Prostate gland (tissue), 2 donors: ENCODE measurements at regions not wholly inside any gene's neighbourhood (a gene's known extent, or its start where the extent isn't known, plus 50 kb on each side); places are given as distances from the start of the nearest gene placed in this dataset.

ENCODE experiments used
- DNase-seq: peaks from one replicate; pipeline ENCODE4 v3.0.0-alpha.2; 2019; ENCODE audit warnings: low spot score
- H3K27ac ChIP-seq, 2 donors: fragments of 200-600 bp; sonication (generic); 2 replicates each; pipeline ENCODE4 v1.5.1; 2017 to 2019
- H3K27me3 ChIP-seq: fragments of 200-600 bp; sonication (generic); replicated peaks from 2 replicates; pipeline ENCODE4 v1.5.1; 2019; ENCODE audit not compliant: insufficient read depth
- H3K36me3 ChIP-seq, 2 donors: fragments of 200-600 bp; sonication (generic); 1 replicate in 1 of 2; 2 replicates in 1 of 2; pipeline versions ENCODE4 v1.5.1 to v1.8.1; 2017 to 2019
- H3K4me1 ChIP-seq: fragments of 200-600 bp; sonication (generic); replicated peaks from 2 replicates; pipeline ENCODE4 v1.5.1; 2019
- H3K4me3 ChIP-seq, 2 donors: fragments of 200-600 bp; sonication (generic); 2 replicates each; pipeline ENCODE4 v1.5.1; 2017 to 2019
- H3K9me3 ChIP-seq: fragments of 200-600 bp; sonication (generic); 2 replicates; pipeline ENCODE4 v1.5.1; 2017
- CTCF ChIP-seq, 4 experiments: fragments of 200-600 bp in 2 of 4; fragments of 450-650 bp in 2 of 4; sonication (generic) in 2 of 4; IDR thresholded peaks; 1 replicate in 3 of 4; 2 replicates in 1 of 4; pipeline ENCODE4 v1.5.1; 2016 to 2019; ENCODE audit warnings: antibody characterized with exemption in 4 of 4, mild to moderate bottlenecking in 2 of 4, moderate library complexity in 2 of 4
- POLR2A ChIP-seq: fragments of 450-650 bp; IDR thresholded peaks from one replicate; pipeline ENCODE4 v1.6.1; 2016; ENCODE audit warnings: antibody characterized with exemption, mild to moderate bottlenecking
- POLR2AphosphoS5 ChIP-seq: sonication (generic); formaldehyde crosslinking; IDR thresholded peaks from one replicate; pipeline ENCODE4 v1.6.1; 2017; ENCODE audit warnings: antibody characterized with exemption
- WGBS: methylation state at CpG from one replicate; pipeline ENCODE4 v1.1.5; 2018; 5-methylcytosine and 5-hydroxymethylcytosine counted together
- intact Hi-C: fragments of 100-400 bp; cut with DNase I; formaldehyde crosslinking; loops from one replicate; pipeline ENCODE4 v1.14.2; 2022

GRCh38 chr2:103451283-103451682 is 689.5 kb downstream of the TMEM182 start:
- no peaks in the 10 kb centered on the region for H3K36me3 ChIP-seq
- TF ChIP-seq POLR2AphosphoS5: no peak
- TF ChIP-seq POLR2A: no peak
- no peak for TF ChIP-seq CTCF (IDR thresholded peaks at IDR 0.05)
- no peaks in the 10 kb centered on the region for H3K4me1 ChIP-seq
- DNase-seq: no peak
- no peak overlapping the region for H3K4me3 ChIP-seq
- H3K27ac ChIP-seq: no peak overlapping the region
- 82% methylated on average over 1 of the region's 1 CpG for WGBS
- no peaks in the 10 kb centered on the region for H3K9me3 ChIP-seq
- intact Hi-C loops: no loop called here
- H3K27me3 ChIP-seq: no peaks in the 10 kb centered on the region

GRCh38 chr2:103459283-103459682 is 697.5 kb downstream of the TMEM182 start:
- no peaks in the 10 kb centered on the region for H3K27me3 ChIP-seq
- DNase-seq: no peak
- intact Hi-C loops: no loop called here
- H3K4me3 ChIP-seq: no peak overlapping the region
- no peaks in the 10 kb centered on the region for H3K9me3 ChIP-seq
- H3K27ac ChIP-seq: no peak overlapping the region
- WGBS: 24% methylated on average over 2 of the region's 2 CpGs
- H3K36me3 ChIP-seq: no peaks in the 10 kb centered on the region
- TF ChIP-seq POLR2AphosphoS5 (no peak), POLR2A (no peak), CTCF (IDR thresholded peaks at IDR 0.05) (no peak)
- H3K4me1 ChIP-seq: no peaks in the 10 kb centered on the region

- no peaks in the 10 kb centered on the region for H3K36me3 ChIP-seq
- no peaks in the 10 kb centered on the region for H3K27me3 ChIP-seq
- 93% methylated on average over 2 of the region's 2 CpGs for WGBS
Observed at GRCh38 chr2:103462101-103462500, 700.3 kb downstream of the TMEM182 start.

GRCh38 chr2:103462712-103463111 is 700.9 kb downstream of the TMEM182 start:
- Histone ChIP-seq H3K36me3 (no peaks in the 10 kb centered on the region), H3K27ac (no peak overlapping the region), H3K4me3 (no peak overlapping the region), H3K9me3 (no peaks in the 10 kb centered on the region), H3K4me1 (no peaks in the 10 kb centered on the region), H3K27me3 (no peaks in the 10 kb centered on the region)
- WGBS: 95% methylated on average over 2 of the region's 2 CpGs
- no peak for DNase-seq
- TF ChIP-seq POLR2AphosphoS5: no peak
- no peak for TF ChIP-seq POLR2A
- intact Hi-C loops: no loop called here

More at GRCh38 chr2:103462101-103462500, 700.3 kb downstream of the TMEM182 start:
- intact Hi-C loops: no loop called here
- DNase-seq: no peak
- Histone ChIP-seq H3K9me3 (no peaks in the 10 kb centered on the region), H3K4me1 (no peaks in the 10 kb centered on the region), H3K27ac (no peak overlapping the region), H3K4me3 (no peak overlapping the region)
- TF ChIP-seq POLR2A (no peak), POLR2AphosphoS5 (no peak), CTCF (IDR thresholded peaks at IDR 0.05) (no peak)

GRCh38 chr2:103464831-103465230 is 703.0 kb downstream of the TMEM182 start:
- intact Hi-C loops: no loop called here
- TF ChIP-seq POLR2A: no peak
- no peak for TF ChIP-seq POLR2AphosphoS5
- TF ChIP-seq CTCF (IDR thresholded peaks at IDR 0.05): no peak
- WGBS: 70% methylated on average over 7 of the region's 7 CpGs

More at GRCh38 chr2:103464831-103465230, 703.0 kb downstream of the TMEM182 start:
- DNase-seq: no peak
- H3K4me3 ChIP-seq: no peak overlapping the region
- no peaks in the 10 kb centered on the region for H3K9me3 ChIP-seq
- no peak overlapping the region for H3K27ac ChIP-seq
- H3K36me3 ChIP-seq: no peaks in the 10 kb centered on the region
- no peaks in the 10 kb centered on the region for H3K4me1 ChIP-seq
- no peaks in the 10 kb centered on the region for H3K27me3 ChIP-seq
